A673 (cell line): ENCODE measurements at regions not wholly inside any gene's neighbourhood (a gene's known extent, or its start where the extent isn't known, plus 50 kb on each side); places are given as distances from the start of the nearest gene placed in this dataset.

Experiments used
- BruUV-seq: library from RNA; stranded (reverse); fragments of 400-500 nt; replicated peaks from 2 replicates; lab custom pipeline; 2021; lab: Mats Ljungman, UMichigan
- CTCF ChIA-PET: fragments of 300-600 bp; sonication (Branson Sonifier 250); formaldehyde crosslinking; loops from one replicate; lab custom pipeline; 2022; ENCODE audit warnings: antibody characterized with exemption; lab: Charles Lee
- POLR2A ChIA-PET: fragments of 300-600 bp; sonication (Branson Sonifier 250); formaldehyde crosslinking; loops from one replicate; lab custom pipeline; 2022; ENCODE audit warnings: antibody characterized with exemption; ENCODE audit not compliant: low non-redundant PET; lab: Charles Lee
- DNase-seq: peaks from one replicate; pipeline ENCODE4 v3.0.0-alpha.2; 2015; ENCODE audit warnings: low spot score
- H3K27ac ChIP-seq: fragments of 200-600 bp; sonication (generic); 2 replicates; pipeline ENCODE4 v1.5.1; 2016; ENCODE audit warnings: mixed run types, low read depth, mild to moderate bottlenecking, mixed read lengths, antibody characterized with exemption, low read length; ENCODE audit not compliant: poor library complexity, severe bottlenecking
- H3K27me3 ChIP-seq: fragments of 200-600 bp; sonication (generic); replicated peaks from 2 replicates; pipeline ENCODE4 v1.6.1; 2017; ENCODE audit warnings: mixed run types, low read depth, mild to moderate bottlenecking, mixed read lengths, antibody characterized with exemption, low read length; ENCODE audit not compliant: insufficient read depth, poor library complexity
- H3K36me3 ChIP-seq: fragments of 200-600 bp; sonication (generic); 2 replicates; pipeline ENCODE4 v1.6.1; 2016; ENCODE audit warnings: mixed run types, mild to moderate bottlenecking, mixed read lengths, antibody characterized with exemption, low read length; ENCODE audit not compliant: insufficient read depth, poor library complexity, severe bottlenecking
- H3K4me1 ChIP-seq: fragments of 200-600 bp; sonication (generic); 2 replicates; pipeline ENCODE4 v1.6.1; 2017; ENCODE audit warnings: mixed run types, mild to moderate bottlenecking, mixed read lengths, antibody characterized with exemption, low read length; ENCODE audit not compliant: insufficient read depth, poor library complexity, severe bottlenecking
- H3K4me3 ChIP-seq: fragments of 200-600 bp; sonication (generic); 2 replicates; pipeline ENCODE4 v1.5.1; 2016; ENCODE audit warnings: low read depth, mixed run types, mild to moderate bottlenecking, mixed read lengths, low read length; ENCODE audit not compliant: poor library complexity, severe bottlenecking
- H3K9me3 ChIP-seq: fragments of 200-600 bp; sonication (generic); 2 replicates; pipeline ENCODE4 v1.6.1; 2016; ENCODE audit warnings: mixed run types, low read depth, mild to moderate bottlenecking, mixed read lengths, antibody characterized with exemption, low read length; ENCODE audit not compliant: poor library complexity, severe bottlenecking
- CTCF ChIP-seq: fragments of 300-800, 200-600 bp; sonication (generic); conservative IDR thresholded peaks from 2 replicates; pipeline ENCODE4 v1.5.1; 2017; ENCODE audit warnings: low read depth, mild to moderate bottlenecking, antibody characterized with exemption, low read length, moderate library complexity, mixed read lengths
- EZH2 ChIP-seq: fragments of 200-600 bp; sonication (generic); IDR thresholded peaks from 2 replicates; pipeline ENCODE4 v1.6.1; 2017; ENCODE audit warnings: borderline replicate concordance, low read depth, mild to moderate bottlenecking, mixed read lengths, antibody characterized with exemption, low read length; ENCODE audit not compliant: poor library complexity, severe bottlenecking
- intact Hi-C: fragments of 100-400 bp; cut with micrococcal nuclease; formaldehyde crosslinking; loops from one replicate; pipeline ENCODE4 v1.10.0; 2022; ENCODE audit not compliant: unreplicated experiment

- Histone ChIP-seq H3K36me3 (no peaks in the 10 kb centered on the region), H3K9me3 (no peaks in the 10 kb centered on the region), H3K4me3 (no peak overlapping the region), H3K4me1 (no peaks in the 10 kb centered on the region), H3K27ac (no peak overlapping the region), H3K27me3 (peaks cover 25% of the 10 kb centered on the region)
- DNase-seq: no peak
- intact Hi-C loops: no loop called here
- ChIA-PET CTCF (no interaction called here), POLR2A (no interaction called here)
- TF ChIP-seq CTCF (no peak), EZH2 (no peak)
- BruUV-seq: no TSS peak
These were observed 210.4 kb downstream of the BRD1 start for GRCh38 chr22:49617264-49617663.

GRCh38 chr22:49616356-49617231 lies 211.1 kb downstream of the BRD1 start:
- H3K27me3 ChIP-seq: peaks cover 25% of the 10 kb centered on the region
- H3K27ac ChIP-seq: no peak overlapping the region
- no peaks in the 10 kb centered on the region for H3K9me3 ChIP-seq
- intact Hi-C loops: no loop called here
- TF ChIP-seq EZH2: no peak
- no peak for TF ChIP-seq CTCF
- CTCF ChIA-PET: no interaction called here
- H3K4me3 ChIP-seq: no peak overlapping the region
- DNase-seq: no peak
- H3K36me3 ChIP-seq: no peaks in the 10 kb centered on the region
- POLR2A ChIA-PET: no interaction called here
- no TSS peak for BruUV-seq
- no peaks in the 10 kb centered on the region for H3K4me1 ChIP-seq

- DNase-seq: no peak
- no peak for TF ChIP-seq EZH2
- TF ChIP-seq CTCF: no peak
- Histone ChIP-seq H3K9me3 (no peaks in the 10 kb centered on the region), H3K4me1 (no peaks in the 10 kb centered on the region), H3K27me3 (peaks cover 25% of the 10 kb centered on the region), H3K27ac (no peak overlapping the region), H3K36me3 (no peaks in the 10 kb centered on the region), H3K4me3 (no peak overlapping the region)
- intact Hi-C loops: no loop called here
- no TSS peak for BruUV-seq
- ChIA-PET CTCF (no interaction called here), POLR2A (no interaction called here)
These were observed 212.4 kb downstream of the BRD1 start for GRCh38 chr22:49614966-49615965.
